ENCODE measurements at regions not wholly inside any gene's neighbourhood (a gene's known extent, or its start where the extent isn't known, plus 50 kb on each side); places are given as distances from the start of the nearest gene placed in this dataset.

GRCh38 chr2:3132466-3132865 is 245.2 kb downstream of the EIPR1 start:
- TF ChIP-seq CTCF (conservative IDR thresholded peaks at IDR 0.05 in 1 of 2, IDR thresholded peaks at IDR 0.05 in 1 of 2; ENCODE audit: extremely low read depth in 1 of 2, insufficient read depth in 1 of 2, low read depth in 1 of 2, low read length in 2 of 2) (no peak), EZH2 (IDR thresholded peaks at IDR 0.05; ENCODE audit: borderline replicate concordance, low read length) (no peak)

Measured in mammary epithelial cell (primary cell).